ENCODE measurements at regions not wholly inside any gene's neighbourhood (a gene's known extent, or its start where the extent isn't known, plus 50 kb on each side); places are given as distances from the start of the nearest gene placed in this dataset.
"Not testable (repeated sequence)": the region's sequence is repeated elsewhere in the genome, so short reads cannot be mapped to it uniquely, and the experiment has no call there.

- DNase-seq = no peak
Observed at GRCh38 chrX:80929251-80929650, 119.6 kb upstream of the BRWD3 start.

GRCh38 chrX:80917919-80918318 is 108.2 kb upstream of the BRWD3 start:
- no peak for DNase-seq

GRCh38 chrX:80912351-80912750 is 102.7 kb upstream of the BRWD3 start:
- DNase-seq = not testable (repeated sequence)

- no peak for DNase-seq
Observed at GRCh38 chrX:80879916-80880315, 70.2 kb upstream of the BRWD3 start.

GRCh38 chrX:80879143-80879542 is 69.5 kb upstream of the BRWD3 start:
- peak in 1 of 2 experiments; percentile 26 for DNase-seq

- DNase-seq = peak; percentile 29 to 49
Observed at GRCh38 chrX:80876877-80877276, 67.2 kb upstream of the BRWD3 start.
